ENCODE measurements at regions not wholly inside any gene's neighbourhood (a gene's known extent, or its start where the extent isn't known, plus 50 kb on each side); places are given as distances from the start of the nearest gene placed in this dataset.

GRCh38 chr13:21246761-21247452 lies 70.4 kb downstream of the MRPL57 start:
- no peak for DNase-seq (ENCODE audit: low spot score)
- Histone ChIP-seq H3K36me3 (replicated peaks in 1 of 2; ENCODE audit: control insufficient read depth in 1 of 2, insufficient read depth in 2 of 2, low read length in 2 of 2) (no peaks in the 10 kb centered on the region), H3K27ac (ENCODE audit: extremely low read length, insufficient read depth, low read length) (no peak overlapping the region), H3K4me2 (ENCODE audit: low read depth, low read length) (no peak overlapping the region), H4K20me1 (ENCODE audit: insufficient read depth, low read length) (no peaks in the 10 kb centered on the region), H3K9me3 (ENCODE audit: low read length) (peaks cover 4% of the 10 kb centered on the region), H3K4me3 (replicated peaks in 1 of 3; ENCODE audit: insufficient read depth in 1 of 3, low read depth in 2 of 3, low read length in 3 of 3) (no peak overlapping the region), H3K9ac (ENCODE audit: insufficient read depth, low read depth, low read length) (no peak overlapping the region), H3K27me3 (ENCODE audit: control insufficient read depth in 1 of 2, insufficient read depth in 2 of 2, low read length in 2 of 2) (no peaks in the 10 kb centered on the region; a peak in 1 of 5 replicates), H3K79me2 (ENCODE audit: insufficient read depth, low read length) (no peaks in the 10 kb centered on the region), H2AFZ (ENCODE audit: low read length) (no peak overlapping the region), H3K4me1 (ENCODE audit: insufficient read depth, low read length) (no peaks in the 10 kb centered on the region)
- ChIA-PET POLR2A (no interaction called here), CTCF (ENCODE audit: low intra/inter-chr PET ratio, low total read pairs) (no interaction called here)
- 43% methylated on average over 10 of the region's 10 CpGs for WGBS (ENCODE audit: low lambda C conversion rate)
- no TSS peak for BruUV-seq (replicated peaks)
- ATAC-seq, result no peak
- in situ Hi-C loops (cut with HindIII; ENCODE audit: extremely low pct_ligation_motif_present, low pct_unique_long_range_greater_than_20kb) (no loop called here), intact Hi-C loops (cut with micrococcal nuclease; ENCODE audit: unreplicated experiment) (no loop called here)
- TF ChIP-seq RCOR2 (CRISPR knock-in tag; IDR thresholded peaks at IDR 0.05), result no peak
- no peak for TF ChIP-seq ASH2L (IDR thresholded peaks at IDR 0.05; ENCODE audit: insufficient read length, low read depth, low read length)
- no peak for TF ChIP-seq NFYC (CRISPR knock-in tag; IDR thresholded peaks at IDR 0.05)
- TF ChIP-seq ZNF101 (CRISPR knock-in tag; IDR thresholded peaks at IDR 0.05; ENCODE audit: borderline replicate concordance, low read depth), result no peak
- no peak for TF ChIP-seq RNF2 (conservative IDR thresholded peaks at IDR 0.05; ENCODE audit: low read depth)
- TF ChIP-seq BATF2 (CRISPR knock-in tag; IDR thresholded peaks at IDR 0.05), result no peak
- TF ChIP-seq MYC (CRISPR knock-in tag; IDR thresholded peaks at IDR 0.05; ENCODE audit: borderline replicate concordance), result no peak
- no peak for TF ChIP-seq ZNF3 (CRISPR knock-in tag; IDR thresholded peaks at IDR 0.05)
- TF ChIP-seq, protein P1, sequence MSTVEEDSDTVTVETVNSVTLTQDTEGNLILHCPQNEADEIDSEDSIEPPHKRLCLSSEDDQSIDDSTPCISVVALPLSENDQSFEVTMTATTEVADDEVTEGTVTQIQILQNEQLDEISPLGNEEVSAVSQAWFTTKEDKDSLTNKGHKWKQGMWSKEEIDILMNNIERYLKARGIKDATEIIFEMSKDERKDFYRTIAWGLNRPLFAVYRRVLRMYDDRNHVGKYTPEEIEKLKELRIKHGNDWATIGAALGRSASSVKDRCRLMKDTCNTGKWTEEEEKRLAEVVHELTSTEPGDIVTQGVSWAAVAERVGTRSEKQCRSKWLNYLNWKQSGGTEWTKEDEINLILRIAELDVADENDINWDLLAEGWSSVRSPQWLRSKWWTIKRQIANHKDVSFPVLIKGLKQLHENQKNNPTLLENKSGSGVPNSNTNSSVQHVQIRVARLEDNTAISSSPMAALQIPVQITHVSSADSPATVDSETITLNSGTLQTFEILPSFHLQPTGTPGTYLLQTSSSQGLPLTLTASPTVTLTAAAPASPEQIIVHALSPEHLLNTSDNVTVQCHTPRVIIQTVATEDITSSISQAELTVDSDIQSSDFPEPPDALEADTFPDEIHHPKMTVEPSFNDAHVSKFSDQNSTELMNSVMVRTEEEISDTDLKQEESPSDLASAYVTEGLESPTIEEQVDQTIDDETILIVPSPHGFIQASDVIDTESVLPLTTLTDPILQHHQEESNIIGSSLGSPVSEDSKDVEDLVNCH (CRISPR knock-in tag; IDR thresholded peaks at IDR 0.05), result no peak
- no peak for FAIRE-seq
